OCI-LY1 (cell line): ENCODE measurements at regions not wholly inside any gene's neighbourhood (a gene's known extent, or its start where the extent isn't known, plus 50 kb on each side); places are given as distances from the start of the nearest gene placed in this dataset.

Experiments
- H2AFZ ChIP-seq: fragments of 200-600 bp; sonication (generic), shearing (Covaris generic); 2 replicates; pipeline ENCODE4 v1.6.0; 2014; ENCODE audit warnings: antibody characterized with exemption, mild to moderate bottlenecking, low read length
- H3F3A ChIP-seq: fragments of 200-600 bp; sonication (generic), shearing (Covaris generic); 2 replicates; pipeline ENCODE4 v1.6.0; 2014; ENCODE audit warnings: mild to moderate bottlenecking, antibody characterized with exemption, low read length, moderate library complexity; ENCODE audit not compliant: insufficient read depth
- H3K27ac ChIP-seq: fragments of 200-600 bp; sonication (generic); 2 replicates; pipeline ENCODE4 v1.5.1; 2014; ENCODE audit warnings: low read length, mixed run types, mild to moderate bottlenecking, low read depth; ENCODE audit not compliant: poor library complexity, severe bottlenecking
- H3K27me3 ChIP-seq: fragments of 200-600 bp; sonication (generic); 2 replicates; pipeline ENCODE4 v1.6.0; 2014; ENCODE audit warnings: antibody characterized with exemption, mild to moderate bottlenecking, low read length, moderate library complexity; ENCODE audit not compliant: insufficient read depth
- H3K36me3 ChIP-seq: fragments of 200-600 bp; sonication (generic); 2 replicates; pipeline ENCODE4 v1.6.1; 2014; ENCODE audit warnings: mild to moderate bottlenecking, antibody characterized with exemption, low read length, moderate library complexity, mixed read lengths; ENCODE audit not compliant: insufficient read depth
- H3K4me1 ChIP-seq: fragments of 200-600 bp; sonication (generic); 2 replicates; pipeline ENCODE4 v1.5.1; 2014; ENCODE audit warnings: mild to moderate bottlenecking, low read length, moderate library complexity; ENCODE audit not compliant: insufficient read depth, severe bottlenecking
- H3K4me2 ChIP-seq: fragments of 200-600 bp; sonication (generic), shearing (Covaris generic); 2 replicates; pipeline ENCODE4 v1.6.1; 2014; ENCODE audit warnings: low read length
- H3K4me3 ChIP-seq: fragments of 200-600 bp; sonication (generic); 2 replicates; pipeline ENCODE4 v1.5.1; 2014; ENCODE audit warnings: low read length, low read depth, mild to moderate bottlenecking, mixed read lengths; ENCODE audit not compliant: poor library complexity, severe bottlenecking
- H3K79me2 ChIP-seq: fragments of 200-600 bp; shearing (Covaris generic); 2 replicates; pipeline ENCODE4 v1.6.1; 2016; ENCODE audit warnings: mixed run types, low read length, mixed read lengths; ENCODE audit not compliant: insufficient read depth
- H3K9ac ChIP-seq: fragments of 200-600 bp; sonication (generic), shearing (Covaris generic); 2 replicates; pipeline ENCODE4 v1.6.1; 2014; ENCODE audit warnings: mild to moderate bottlenecking, low read length, mixed read lengths
- H3K9me2 ChIP-seq: fragments of 200-600 bp; sonication (generic), shearing (Covaris generic); 2 replicates; pipeline ENCODE4 v1.6.1; 2014; ENCODE audit warnings: low read depth, mild to moderate bottlenecking, low read length, mixed read lengths
- H3K9me3 ChIP-seq: fragments of 200-600 bp; shearing (Covaris generic); 2 replicates; pipeline ENCODE4 v1.6.1; 2014; ENCODE audit warnings: low read length, mixed read lengths
- H4K20me1 ChIP-seq: fragments of 200-600 bp; sonication (generic), shearing (Covaris generic); 2 replicates; pipeline ENCODE4 v1.6.0; 2016; ENCODE audit warnings: mild to moderate bottlenecking, low read length; ENCODE audit not compliant: insufficient read depth
- EZH2 ChIP-seq: fragments of 200-600 bp; sonication (generic), shearing (Covaris generic); IDR thresholded peaks from 2 replicates; pipeline ENCODE4 v1.8.0; 2017; ENCODE audit warnings: borderline replicate concordance, mixed run types, mild to moderate bottlenecking, antibody characterized with exemption, low read length, moderate library complexity, mixed read lengths
- TF ChIP-seq, protein P1 (sequence below): fragments of 200-600 bp; sonication (generic), shearing (Covaris generic); IDR thresholded peaks from 2 replicates; pipeline ENCODE4 v1.5.1; 2017; ENCODE audit warnings: mild to moderate bottlenecking, antibody characterized with exemption, low read length, moderate library complexity, mixed read lengths

DNA sequence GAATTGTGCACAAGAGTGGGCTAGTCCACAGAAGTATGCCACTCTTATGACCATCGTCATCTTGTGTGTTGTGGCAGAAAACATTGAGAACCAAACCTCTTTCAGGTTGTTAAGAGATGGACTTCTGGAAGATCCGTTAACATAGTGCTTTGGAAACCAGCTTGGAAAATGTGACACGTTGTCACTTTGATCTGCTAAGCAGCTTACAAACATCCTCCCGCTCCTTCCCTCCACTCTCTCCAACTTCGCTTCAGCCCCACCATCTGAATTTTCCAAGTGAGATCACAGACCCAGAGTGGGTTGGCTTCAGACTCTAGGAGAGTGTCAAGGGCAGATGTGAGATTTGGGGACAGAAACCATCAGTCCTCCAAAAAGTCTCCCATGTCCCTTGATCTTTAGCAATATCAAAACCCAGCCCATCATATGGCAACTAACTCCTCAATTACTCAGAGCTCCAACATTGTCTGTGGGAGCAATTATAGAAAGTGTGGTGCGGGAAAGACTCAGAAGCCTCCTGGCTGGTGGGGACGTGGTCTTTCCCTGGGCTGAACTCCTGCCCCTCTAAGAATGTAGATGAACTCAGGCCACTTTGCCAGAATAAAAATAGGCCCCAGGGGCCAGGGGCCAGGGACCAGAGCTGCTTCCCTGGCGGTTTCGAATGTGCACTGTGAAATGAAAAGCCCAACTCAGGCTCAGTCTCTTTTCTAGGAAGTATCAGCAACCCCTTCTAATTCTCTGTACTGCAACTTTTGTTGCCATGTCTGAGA, 129.5 kb downstream of the SLC38A6 start:
- no peaks in the 10 kb centered on the region for H3K27me3 ChIP-seq
- H2AFZ ChIP-seq: no peak overlapping the region
- H3K9ac ChIP-seq: no peak overlapping the region
- TF ChIP-seq, protein P1, sequence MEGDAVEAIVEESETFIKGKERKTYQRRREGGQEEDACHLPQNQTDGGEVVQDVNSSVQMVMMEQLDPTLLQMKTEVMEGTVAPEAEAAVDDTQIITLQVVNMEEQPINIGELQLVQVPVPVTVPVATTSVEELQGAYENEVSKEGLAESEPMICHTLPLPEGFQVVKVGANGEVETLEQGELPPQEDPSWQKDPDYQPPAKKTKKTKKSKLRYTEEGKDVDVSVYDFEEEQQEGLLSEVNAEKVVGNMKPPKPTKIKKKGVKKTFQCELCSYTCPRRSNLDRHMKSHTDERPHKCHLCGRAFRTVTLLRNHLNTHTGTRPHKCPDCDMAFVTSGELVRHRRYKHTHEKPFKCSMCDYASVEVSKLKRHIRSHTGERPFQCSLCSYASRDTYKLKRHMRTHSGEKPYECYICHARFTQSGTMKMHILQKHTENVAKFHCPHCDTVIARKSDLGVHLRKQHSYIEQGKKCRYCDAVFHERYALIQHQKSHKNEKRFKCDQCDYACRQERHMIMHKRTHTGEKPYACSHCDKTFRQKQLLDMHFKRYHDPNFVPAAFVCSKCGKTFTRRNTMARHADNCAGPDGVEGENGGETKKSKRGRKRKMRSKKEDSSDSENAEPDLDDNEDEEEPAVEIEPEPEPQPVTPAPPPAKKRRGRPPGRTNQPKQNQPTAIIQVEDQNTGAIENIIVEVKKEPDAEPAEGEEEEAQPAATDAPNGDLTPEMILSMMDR: no peak
- TF ChIP-seq EZH2: no peak
- peaks cover 6% of the 10 kb centered on the region for H3K9me3 ChIP-seq
- no peak overlapping the region for H3K4me3 ChIP-seq
- H3K36me3 ChIP-seq: peaks cover 7% of the 10 kb centered on the region; the same call in 1 of the 2 replicates
- no peak overlapping the region for H3K4me2 ChIP-seq
- no peaks in the 10 kb centered on the region for H3K9me2 ChIP-seq
- no peaks in the 10 kb centered on the region for H4K20me1 ChIP-seq
- H3K4me1 ChIP-seq: no peaks in the 10 kb centered on the region
- no peak overlapping the region for H3K27ac ChIP-seq
- H3F3A ChIP-seq: no peaks in the 10 kb centered on the region
- no peaks in the 10 kb centered on the region for H3K79me2 ChIP-seq

DNA sequence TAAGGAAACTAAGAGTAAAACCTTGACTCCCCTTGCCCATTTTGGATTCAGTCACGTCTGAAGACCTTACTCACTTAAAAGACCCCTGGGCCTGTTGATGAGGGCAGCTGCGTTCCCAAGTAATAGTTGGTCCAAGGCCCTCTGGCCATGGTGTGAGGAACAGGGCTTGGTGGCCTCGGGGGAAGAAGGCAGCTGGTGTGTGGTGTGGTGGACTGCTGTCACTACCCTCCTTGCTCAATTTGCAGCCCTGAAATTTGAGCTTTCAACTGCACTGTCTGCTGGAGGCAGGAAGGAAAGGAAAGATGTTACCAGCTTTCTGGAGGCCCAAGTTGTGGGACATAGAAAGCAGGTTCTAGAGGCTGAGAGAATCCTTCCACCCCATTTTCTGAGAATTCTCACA, 128.2 kb downstream of the SLC38A6 start:
- Histone ChIP-seq H3K27me3 (no peaks in the 10 kb centered on the region), H3K4me3 (no peak overlapping the region), H3K4me1 (no peaks in the 10 kb centered on the region), H3K79me2 (no peaks in the 10 kb centered on the region), H3K9me3 (peaks cover 8% of the 10 kb centered on the region), H3F3A (no peaks in the 10 kb centered on the region), H3K27ac (no peak overlapping the region), H4K20me1 (no peaks in the 10 kb centered on the region), H3K4me2 (no peak overlapping the region), H3K9me2 (no peaks in the 10 kb centered on the region), H2AFZ (no peak overlapping the region), H3K36me3 (peaks cover 7% of the 10 kb centered on the region; the same call in 1 of the 2 replicates), H3K9ac (no peak overlapping the region)
- TF ChIP-seq, protein P1: no peak
- no peak for TF ChIP-seq EZH2

DNA sequence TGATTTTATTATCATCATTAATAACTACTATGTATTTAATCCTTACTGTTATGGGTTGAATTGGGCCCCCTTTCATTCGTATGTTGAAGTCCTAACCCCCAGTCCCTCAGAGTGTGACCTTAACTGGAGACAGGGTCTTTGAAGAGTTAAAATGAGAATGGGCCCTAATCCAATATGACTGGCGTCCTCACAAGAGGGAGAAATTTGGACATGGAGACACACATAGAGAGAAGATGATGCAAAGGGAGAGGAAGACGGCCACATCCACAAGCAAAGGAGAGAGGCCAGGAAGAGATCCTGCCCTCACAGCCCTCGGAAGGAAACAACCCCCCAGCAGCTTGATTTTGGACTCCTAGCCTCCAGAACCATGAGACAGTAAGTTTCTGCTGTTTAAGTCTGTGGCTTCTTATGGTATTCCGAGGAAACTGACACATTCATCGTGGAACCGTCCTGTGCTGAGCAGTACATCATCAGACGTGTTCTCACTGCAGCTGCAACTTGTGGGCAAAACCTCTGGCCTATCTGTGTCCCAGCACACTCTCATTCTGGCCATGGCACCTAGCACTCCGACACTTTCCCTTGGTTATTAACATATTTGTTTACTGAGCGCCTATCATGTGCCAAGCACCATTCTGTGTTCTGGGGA, 127.6 kb downstream of the SLC38A6 start:
- no peaks in the 10 kb centered on the region for H3K9me2 ChIP-seq
- no peak overlapping the region for H3K27ac ChIP-seq
- H3F3A ChIP-seq: no peaks in the 10 kb centered on the region
- no peak for TF ChIP-seq EZH2
- TF ChIP-seq, protein P1: no peak
- H3K36me3 ChIP-seq: peaks cover 2% of the 10 kb centered on the region; the same call in 1 of the 2 replicates
- H3K9ac ChIP-seq: no peak overlapping the region
- no peaks in the 10 kb centered on the region for H3K79me2 ChIP-seq
- peaks cover 4% of the 10 kb centered on the region; the same call in 1 of the 2 replicates for H3K9me3 ChIP-seq
- H2AFZ ChIP-seq: no peak overlapping the region
- H3K4me3 ChIP-seq: no peak overlapping the region
- H3K4me2 ChIP-seq: no peak overlapping the region
- no peaks in the 10 kb centered on the region for H4K20me1 ChIP-seq
- H3K27me3 ChIP-seq: no peaks in the 10 kb centered on the region
- H3K4me1 ChIP-seq: peaks cover 6% of the 10 kb centered on the region
